ENCODE measurements at regions not wholly inside any gene's neighbourhood (a gene's known extent, or its start where the extent isn't known, plus 50 kb on each side); places are given as distances from the start of the nearest gene placed in this dataset.

GRCh38 chr6:101001607-101002006 is 120.5 kb upstream of the ASCC3 start:
- Histone ChIP-seq H3K36me3 (ENCODE audit: control insufficient read depth, insufficient read depth, low read length) (no peaks in the 10 kb centered on the region), H3K27me3 (replicated peaks; ENCODE audit: control insufficient read depth, insufficient read depth, low read length, poor library complexity, severe bottlenecking) (no peaks in the 10 kb centered on the region), H3K9me3 (ENCODE audit: control insufficient read depth, low read length) (no peaks in the 10 kb centered on the region), H3K4me3 (ENCODE audit: insufficient read depth, low read depth, low read length, poor library complexity, severe bottlenecking) (no peak overlapping the region), H3K27ac (ENCODE audit: insufficient read depth, low read length, poor library complexity, severe bottlenecking) (no peak overlapping the region), H3K4me1 (ENCODE audit: control insufficient read depth, insufficient read depth, low read length, poor library complexity, severe bottlenecking) (no peaks in the 10 kb centered on the region)
- DNase-seq, result no peak

GRCh38 chr6:101003075-101003474 is 121.9 kb upstream of the ASCC3 start:
- no peak for DNase-seq
- no peak overlapping the region for H3K27ac ChIP-seq (ENCODE audit: insufficient read depth, low read length, poor library complexity, severe bottlenecking)
- no peak overlapping the region for H3K4me3 ChIP-seq (ENCODE audit: insufficient read depth, low read depth, low read length, poor library complexity, severe bottlenecking)
- H3K4me1 ChIP-seq (ENCODE audit: control insufficient read depth, insufficient read depth, low read length, poor library complexity, severe bottlenecking), result no peaks in the 10 kb centered on the region
- no peaks in the 10 kb centered on the region for H3K9me3 ChIP-seq (ENCODE audit: control insufficient read depth, low read length)
- H3K27me3 ChIP-seq (replicated peaks; ENCODE audit: control insufficient read depth, insufficient read depth, low read length, poor library complexity, severe bottlenecking), result no peaks in the 10 kb centered on the region
- no peaks in the 10 kb centered on the region for H3K36me3 ChIP-seq (ENCODE audit: control insufficient read depth, insufficient read depth, low read length)

- Histone ChIP-seq H3K4me3 (ENCODE audit: insufficient read depth, low read depth, low read length, poor library complexity, severe bottlenecking) (peak overlapping the region; percentile 26), H3K4me1 (ENCODE audit: control insufficient read depth, insufficient read depth, low read length, poor library complexity, severe bottlenecking) (no peaks in the 10 kb centered on the region), H3K9me3 (ENCODE audit: control insufficient read depth, low read length) (no peaks in the 10 kb centered on the region), H3K27me3 (replicated peaks; ENCODE audit: control insufficient read depth, insufficient read depth, low read length, poor library complexity, severe bottlenecking) (no peaks in the 10 kb centered on the region), H3K36me3 (ENCODE audit: control insufficient read depth, insufficient read depth, low read length) (no peaks in the 10 kb centered on the region), H3K27ac (ENCODE audit: insufficient read depth, low read length, poor library complexity, severe bottlenecking) (no peak overlapping the region)
- DNase-seq, result no peak
Observed at GRCh38 chr6:101011186-101011585, 130.1 kb upstream of the ASCC3 start.

- Histone ChIP-seq H3K4me3 (ENCODE audit: insufficient read depth, low read depth, low read length, poor library complexity, severe bottlenecking) (no peak overlapping the region), H3K9me3 (ENCODE audit: control insufficient read depth, low read length) (no peaks in the 10 kb centered on the region), H3K36me3 (ENCODE audit: control insufficient read depth, insufficient read depth, low read length) (no peaks in the 10 kb centered on the region), H3K27me3 (replicated peaks; ENCODE audit: control insufficient read depth, insufficient read depth, low read length, poor library complexity, severe bottlenecking) (no peaks in the 10 kb centered on the region), H3K4me1 (ENCODE audit: control insufficient read depth, insufficient read depth, low read length, poor library complexity, severe bottlenecking) (no peaks in the 10 kb centered on the region), H3K27ac (ENCODE audit: insufficient read depth, low read length, poor library complexity, severe bottlenecking) (no peak overlapping the region)
- no peak for DNase-seq
Observed at GRCh38 chr6:101013612-101014195, 132.6 kb upstream of the ASCC3 start.

- H3K4me1 ChIP-seq (ENCODE audit: control insufficient read depth, insufficient read depth, low read length, poor library complexity, severe bottlenecking), result no peaks in the 10 kb centered on the region
- no peak overlapping the region for H3K27ac ChIP-seq (ENCODE audit: insufficient read depth, low read length, poor library complexity, severe bottlenecking)
- H3K27me3 ChIP-seq (replicated peaks; ENCODE audit: control insufficient read depth, insufficient read depth, low read length, poor library complexity, severe bottlenecking), result no peaks in the 10 kb centered on the region
- no peak overlapping the region for H3K4me3 ChIP-seq (ENCODE audit: insufficient read depth, low read depth, low read length, poor library complexity, severe bottlenecking)
- no peaks in the 10 kb centered on the region for H3K36me3 ChIP-seq (ENCODE audit: control insufficient read depth, insufficient read depth, low read length)
- DNase-seq, result no peak
- H3K9me3 ChIP-seq (ENCODE audit: control insufficient read depth, low read length), result no peaks in the 10 kb centered on the region
Observed at GRCh38 chr6:101015541-101015940, 134.4 kb upstream of the ASCC3 start.

GRCh38 chr6:101016163-101016562 is 135.0 kb upstream of the ASCC3 start:
- H3K9me3 ChIP-seq (ENCODE audit: control insufficient read depth, low read length), result no peaks in the 10 kb centered on the region
- H3K27ac ChIP-seq (ENCODE audit: insufficient read depth, low read length, poor library complexity, severe bottlenecking), result no peak overlapping the region
- no peaks in the 10 kb centered on the region for H3K27me3 ChIP-seq (replicated peaks; ENCODE audit: control insufficient read depth, insufficient read depth, low read length, poor library complexity, severe bottlenecking)
- H3K36me3 ChIP-seq (ENCODE audit: control insufficient read depth, insufficient read depth, low read length), result no peaks in the 10 kb centered on the region
- no peak overlapping the region for H3K4me3 ChIP-seq (ENCODE audit: insufficient read depth, low read depth, low read length, poor library complexity, severe bottlenecking)
- no peak for DNase-seq
- no peaks in the 10 kb centered on the region for H3K4me1 ChIP-seq (ENCODE audit: control insufficient read depth, insufficient read depth, low read length, poor library complexity, severe bottlenecking)

GRCh38 chr6:101018157-101018556 is 137.0 kb upstream of the ASCC3 start:
- H3K9me3 ChIP-seq (ENCODE audit: control insufficient read depth, low read length), result no peaks in the 10 kb centered on the region
- H3K36me3 ChIP-seq (ENCODE audit: control insufficient read depth, insufficient read depth, low read length), result no peaks in the 10 kb centered on the region
- H3K4me1 ChIP-seq (ENCODE audit: control insufficient read depth, insufficient read depth, low read length, poor library complexity, severe bottlenecking), result no peaks in the 10 kb centered on the region
- H3K27me3 ChIP-seq (replicated peaks; ENCODE audit: control insufficient read depth, insufficient read depth, low read length, poor library complexity, severe bottlenecking), result no peaks in the 10 kb centered on the region
- no peak for DNase-seq
- H3K4me3 ChIP-seq (ENCODE audit: insufficient read depth, low read depth, low read length, poor library complexity, severe bottlenecking), result no peak overlapping the region
- no peak overlapping the region for H3K27ac ChIP-seq (ENCODE audit: insufficient read depth, low read length, poor library complexity, severe bottlenecking)

GRCh38 chr6:101021504-101021903 is 140.4 kb upstream of the ASCC3 start:
- no peaks in the 10 kb centered on the region for H3K9me3 ChIP-seq (ENCODE audit: control insufficient read depth, low read length)
- no peak overlapping the region for H3K4me3 ChIP-seq (ENCODE audit: insufficient read depth, low read depth, low read length, poor library complexity, severe bottlenecking)
- DNase-seq, result no peak
- H3K4me1 ChIP-seq (ENCODE audit: control insufficient read depth, insufficient read depth, low read length, poor library complexity, severe bottlenecking), result no peaks in the 10 kb centered on the region
- H3K27me3 ChIP-seq (replicated peaks; ENCODE audit: control insufficient read depth, insufficient read depth, low read length, poor library complexity, severe bottlenecking), result no peaks in the 10 kb centered on the region
- no peaks in the 10 kb centered on the region for H3K36me3 ChIP-seq (ENCODE audit: control insufficient read depth, insufficient read depth, low read length)
- H3K27ac ChIP-seq (ENCODE audit: insufficient read depth, low read length, poor library complexity, severe bottlenecking), result no peak overlapping the region

- Histone ChIP-seq H3K4me3 (ENCODE audit: insufficient read depth, low read depth, low read length, poor library complexity, severe bottlenecking) (no peak overlapping the region), H3K27ac (ENCODE audit: insufficient read depth, low read length, poor library complexity, severe bottlenecking) (no peak overlapping the region), H3K4me1 (ENCODE audit: control insufficient read depth, insufficient read depth, low read length, poor library complexity, severe bottlenecking) (no peaks in the 10 kb centered on the region), H3K27me3 (replicated peaks; ENCODE audit: control insufficient read depth, insufficient read depth, low read length, poor library complexity, severe bottlenecking) (no peaks in the 10 kb centered on the region), H3K9me3 (ENCODE audit: control insufficient read depth, low read length) (no peaks in the 10 kb centered on the region), H3K36me3 (ENCODE audit: control insufficient read depth, insufficient read depth, low read length) (no peaks in the 10 kb centered on the region)
- no peak for DNase-seq
Observed at GRCh38 chr6:101042966-101043365, 161.8 kb upstream of the ASCC3 start.

- no peaks in the 10 kb centered on the region for H3K27me3 ChIP-seq (replicated peaks; ENCODE audit: control insufficient read depth, insufficient read depth, low read length, poor library complexity, severe bottlenecking)
- H3K9me3 ChIP-seq (ENCODE audit: control insufficient read depth, low read length), result no peaks in the 10 kb centered on the region
- no peak overlapping the region for H3K4me3 ChIP-seq (ENCODE audit: insufficient read depth, low read depth, low read length, poor library complexity, severe bottlenecking)
- DNase-seq, result no peak
- H3K4me1 ChIP-seq (ENCODE audit: control insufficient read depth, insufficient read depth, low read length, poor library complexity, severe bottlenecking), result no peaks in the 10 kb centered on the region
- no peaks in the 10 kb centered on the region for H3K36me3 ChIP-seq (ENCODE audit: control insufficient read depth, insufficient read depth, low read length)
- H3K27ac ChIP-seq (ENCODE audit: insufficient read depth, low read length, poor library complexity, severe bottlenecking), result no peak overlapping the region
Observed at GRCh38 chr6:101058296-101058695, 177.2 kb upstream of the ASCC3 start.
